Neural cell (in vitro differentiated cells): ENCODE measurements at regions not wholly inside any gene's neighbourhood (a gene's known extent, or its start where the extent isn't known, plus 50 kb on each side); places are given as distances from the start of the nearest gene placed in this dataset.

Experiments
- H2AFZ ChIP-seq: fragments of 200-600, 300-800 bp; sonication (generic), shearing (Covaris generic); 2 replicates; pipeline ENCODE4 v1.6.0; 2014; ENCODE audit warnings: low read depth, mild to moderate bottlenecking, antibody characterized with exemption, low read length, moderate library complexity
- H3F3A ChIP-seq: fragments of 200-600 bp; shearing (Covaris generic); 2 replicates; pipeline ENCODE4 v1.6.1; 2016; ENCODE audit warnings: mild to moderate bottlenecking, moderate library complexity, mixed read lengths, antibody characterized with exemption, low read length; ENCODE audit not compliant: insufficient read depth, poor library complexity, severe bottlenecking
- H3K27ac ChIP-seq: fragments of 200-600, 300-800 bp; sonication (generic), shearing (Covaris generic); 2 replicates; pipeline ENCODE4 v1.5.1; 2014; ENCODE audit warnings: mild to moderate bottlenecking, low read length, moderate library complexity
- H3K27me3 ChIP-seq: fragments of 300-800, 200-600 bp; sonication (generic), shearing (Covaris generic); 2 replicates; pipeline ENCODE4 v1.6.0; 2014; ENCODE audit warnings: mild to moderate bottlenecking, low read depth, low read length, moderate library complexity; ENCODE audit not compliant: insufficient read depth
- H3K36me3 ChIP-seq: fragments of 300-800, 200-600 bp; sonication (generic), shearing (Covaris generic); 2 replicates; pipeline ENCODE4 v1.5.1; 2014; ENCODE audit warnings: mild to moderate bottlenecking, antibody characterized with exemption, low read length, moderate library complexity; ENCODE audit not compliant: insufficient read depth
- H3K4me2 ChIP-seq: fragments of 300-800, 200-600 bp; sonication (generic), shearing (Covaris generic); 2 replicates; pipeline ENCODE4 v1.6.0; 2014; ENCODE audit warnings: mild to moderate bottlenecking, low read length
- H3K4me3 ChIP-seq: fragments of 300-800, 200-600 bp; sonication (generic), shearing (Covaris generic); 2 replicates; pipeline ENCODE4 v1.5.1; 2014; ENCODE audit warnings: mild to moderate bottlenecking, low read length, moderate library complexity
- H3K79me2 ChIP-seq: fragments of 200-600 bp; shearing (Covaris generic); replicated peaks from 2 replicates; pipeline ENCODE4 v1.6.0; 2014; ENCODE audit warnings: mild to moderate bottlenecking, low read length, moderate library complexity; ENCODE audit not compliant: insufficient read depth
- H3K9ac ChIP-seq: fragments of 300-800, 200-600 bp; sonication (generic), shearing (Covaris generic); 2 replicates; pipeline ENCODE4 v1.6.1; 2016; ENCODE audit warnings: mild to moderate bottlenecking, low read length, mixed read lengths
- H3K9me2 ChIP-seq: fragments of 200-600 bp; shearing (Covaris generic); 2 replicates; pipeline ENCODE4 v1.6.1; 2016; ENCODE audit warnings: mild to moderate bottlenecking, low read length, mixed read lengths; ENCODE audit not compliant: insufficient read depth
- H3K9me3 ChIP-seq: fragments of 200-600, 300-800 bp; sonication (generic), shearing (Covaris generic); 2 replicates; pipeline ENCODE4 v1.6.1; 2016; ENCODE audit warnings: mild to moderate bottlenecking, mixed run types, low read length, moderate library complexity, mixed read lengths
- H4K20me1 ChIP-seq: fragments of 200-600 bp; shearing (Covaris generic); 2 replicates; pipeline ENCODE4 v1.6.1; 2016; ENCODE audit warnings: mild to moderate bottlenecking, mixed run types; ENCODE audit not compliant: insufficient read depth
- CTCF ChIP-seq: fragments of 450-650 bp; IDR thresholded peaks from 2 replicates; pipeline ENCODE4 v1.5.1; 2014; ENCODE audit warnings: antibody characterized with exemption, mild to moderate bottlenecking, moderate library complexity; ENCODE audit not compliant: poor library complexity, severe bottlenecking
- EP300 ChIP-seq: fragments of 450-650 bp; conservative IDR thresholded peaks from 2 replicates; pipeline ENCODE4 v1.6.1; 2014; ENCODE audit warnings: antibody characterized with exemption, mild to moderate bottlenecking, moderate library complexity; ENCODE audit not compliant: poor library complexity, severe bottlenecking
- EZH2 ChIP-seq: fragments of 200-600, 300-800 bp; shearing (Covaris generic), sonication (generic); IDR thresholded peaks from 2 replicates; pipeline ENCODE4 v1.6.1; 2014; ENCODE audit warnings: antibody characterized with exemption, low read length, borderline replicate concordance, mild to moderate bottlenecking; ENCODE audit not compliant: insufficient read depth, poor library complexity, severe bottlenecking
- MXI1 ChIP-seq: fragments of 450-650 bp; conservative IDR thresholded peaks from 2 replicates; pipeline ENCODE4 v1.6.1; 2014; ENCODE audit warnings: antibody characterized with exemption, mild to moderate bottlenecking; ENCODE audit not compliant: poor library complexity, severe bottlenecking
- POLR2AphosphoS5 ChIP-seq: IDR thresholded peaks from 2 replicates; pipeline ENCODE4 v1.6.1; 2012
- RAD21 ChIP-seq: fragments of 450-650 bp; conservative IDR thresholded peaks from 2 replicates; pipeline ENCODE4 v1.6.1; 2014; ENCODE audit warnings: antibody characterized with exemption, mild to moderate bottlenecking, moderate library complexity
- REST ChIP-seq: IDR thresholded peaks from 2 replicates; pipeline ENCODE4 v1.6.1; 2012; ENCODE audit warnings: borderline replicate concordance
- SMC3 ChIP-seq: fragments of 450-650 bp; conservative IDR thresholded peaks from 2 replicates; pipeline ENCODE4 v1.6.1; 2014; ENCODE audit warnings: antibody characterized with exemption, mild to moderate bottlenecking, moderate library complexity; ENCODE audit not compliant: poor library complexity
- TAF1 ChIP-seq: IDR thresholded peaks from 2 replicates; pipeline ENCODE4 v1.6.1; 2012; ENCODE audit warnings: low read depth

GRCh38 chr21:15255763-15256162 is 191.0 kb upstream of the NRIP1 start:
- Histone ChIP-seq H3K4me2 (no peak overlapping the region), H4K20me1 (no peaks in the 10 kb centered on the region), H3K9ac (no peak overlapping the region), H3K4me3 (no peak overlapping the region), H3K36me3 (no peaks in the 10 kb centered on the region), H2AFZ (no peak overlapping the region), H3K9me2 (no peaks in the 10 kb centered on the region), H3K9me3 (no peaks in the 10 kb centered on the region), H3K27ac (no peak overlapping the region), H3K27me3 (no peaks in the 10 kb centered on the region), H3K79me2 (no peaks in the 10 kb centered on the region), H3F3A (no peaks in the 10 kb centered on the region)
- TF ChIP-seq MXI1, result no peak
- no peak for TF ChIP-seq EP300
- no peak for TF ChIP-seq EZH2

GRCh38 chr21:15256996-15257395 is 192.2 kb upstream of the NRIP1 start:
- Histone ChIP-seq H3K9ac (no peak overlapping the region), H3K9me2 (no peaks in the 10 kb centered on the region), H3K4me2 (no peak overlapping the region), H3K36me3 (no peaks in the 10 kb centered on the region), H3K27me3 (no peaks in the 10 kb centered on the region), H4K20me1 (no peaks in the 10 kb centered on the region), H3K4me3 (no peak overlapping the region), H3K79me2 (no peaks in the 10 kb centered on the region), H3K9me3 (no peaks in the 10 kb centered on the region), H2AFZ (no peak overlapping the region), H3F3A (no peaks in the 10 kb centered on the region), H3K27ac (no peak overlapping the region)
- TF ChIP-seq SMC3 (no peak), EZH2 (no peak), MXI1 (no peak), REST (no peak), POLR2AphosphoS5 (no peak), CTCF (no peak), EP300 (no peak), RAD21 (no peak), TAF1 (no peak)

GRCh38 chr21:15257646-15258045 is 192.8 kb upstream of the NRIP1 start:
- Histone ChIP-seq H4K20me1 (no peaks in the 10 kb centered on the region), H3K9me3 (no peaks in the 10 kb centered on the region), H2AFZ (no peak overlapping the region), H3K9me2 (no peaks in the 10 kb centered on the region), H3K27me3 (no peaks in the 10 kb centered on the region), H3K4me2 (no peak overlapping the region), H3K9ac (no peak overlapping the region), H3F3A (no peaks in the 10 kb centered on the region), H3K36me3 (no peaks in the 10 kb centered on the region), H3K27ac (no peak overlapping the region), H3K4me3 (no peak overlapping the region), H3K79me2 (no peaks in the 10 kb centered on the region)
- TF ChIP-seq REST (no peak), RAD21 (no peak), EZH2 (no peak), TAF1 (no peak), EP300 (no peak), POLR2AphosphoS5 (no peak), SMC3 (no peak), MXI1 (no peak), CTCF (no peak)
